HUES6 (cell line): ENCODE measurements at regions not wholly inside any gene's neighbourhood (a gene's known extent, or its start where the extent isn't known, plus 50 kb on each side); places are given as distances from the start of the nearest gene placed in this dataset.
"Not testable (repeated sequence)": the region's sequence is repeated elsewhere in the genome, so short reads cannot be mapped to it uniquely, and the experiment has no call there.

ENCODE experiments used
- H3K27ac ChIP-seq: 2 replicates; pipeline ENCODE4 v1.7.0; 2013; ENCODE audit warnings: low read depth, mild to moderate bottlenecking, low read length, inconsistent platforms
- H3K27me3 ChIP-seq: 2 replicates; pipeline ENCODE4 v1.6.1; 2013; ENCODE audit warnings: low read length; ENCODE audit not compliant: control insufficient read depth, insufficient read depth
- H3K36me3 ChIP-seq: 2 replicates; pipeline ENCODE4 v1.6.1; 2013; ENCODE audit warnings: low read length; ENCODE audit not compliant: control insufficient read depth, insufficient read depth
- H3K4me1 ChIP-seq: 2 replicates; pipeline ENCODE4 v1.6.1; 2013; ENCODE audit warnings: low read length; ENCODE audit not compliant: control insufficient read depth, insufficient read depth
- H3K4me3 ChIP-seq: 2 replicates; pipeline ENCODE4 v1.5.1; 2013; ENCODE audit warnings: low read depth, low read length
- H3K9ac ChIP-seq: one replicate; pipeline ENCODE4 v1.6.1; 2013; ENCODE audit warnings: mild to moderate bottlenecking, low read length
- H3K9me3 ChIP-seq: 2 replicates; pipeline ENCODE4 v1.6.1; 2013; ENCODE audit warnings: low read depth, low read length; ENCODE audit not compliant: control insufficient read depth, insufficient read depth

DNA sequence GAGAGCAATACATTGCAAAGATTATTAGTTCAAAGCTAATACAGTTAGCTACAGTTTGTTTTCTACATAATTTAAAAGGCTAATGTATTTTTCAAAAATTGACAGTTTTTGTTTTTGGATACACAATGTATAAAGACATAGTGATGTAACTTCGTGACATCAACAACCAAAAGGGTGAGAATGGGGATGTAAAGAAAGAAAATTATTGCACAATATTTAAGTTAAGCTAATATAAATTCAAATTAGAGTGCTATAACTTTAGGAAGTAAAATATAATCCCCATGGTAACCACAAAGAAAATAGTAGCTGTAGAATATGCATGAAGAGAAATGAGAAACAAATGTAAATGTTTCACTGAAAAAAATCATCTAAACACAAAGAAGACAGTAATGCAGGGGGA is 334.4 kb upstream of the DEPDC1 start:
- H3K36me3 ChIP-seq: no peaks in the 10 kb centered on the region
- H3K9me3 ChIP-seq: 0 out of 2 replicates have a peak, but pooled peaks cover 2% of the 10 kb centered on the region
- no peak overlapping the region for H3K9ac ChIP-seq
- no peak overlapping the region for H3K27ac ChIP-seq
- no peaks in the 10 kb centered on the region for H3K27me3 ChIP-seq
- H3K4me3 ChIP-seq: no peak overlapping the region
- H3K4me1 ChIP-seq: no peaks in the 10 kb centered on the region

DNA sequence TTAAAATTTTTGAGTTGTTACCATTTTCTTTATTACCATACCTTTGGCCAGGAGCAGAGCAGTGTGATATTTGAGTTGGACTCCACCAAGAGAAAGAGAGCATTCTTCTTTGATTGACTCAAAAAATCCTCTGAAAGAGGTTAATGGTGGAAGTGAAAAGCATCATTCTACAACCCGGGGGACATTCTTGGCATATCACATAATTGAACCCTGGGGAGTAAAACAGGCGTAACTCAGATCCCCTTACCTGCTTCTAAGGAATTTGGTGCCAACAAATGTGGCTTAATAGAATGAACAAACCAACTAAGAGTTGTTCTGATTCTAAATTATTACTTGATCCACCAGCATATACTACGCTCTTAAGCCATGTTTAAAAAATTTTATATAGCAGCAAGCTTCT is 351.1 kb upstream of the DEPDC1 start:
- Histone ChIP-seq H3K27me3 (no peaks in the 10 kb centered on the region), H3K9ac (no peak overlapping the region), H3K27ac (no peak overlapping the region), H3K9me3 (no peaks in the 10 kb centered on the region), H3K36me3 (no peaks in the 10 kb centered on the region), H3K4me1 (0 out of 2 replicates have a peak, but pooled peaks cover 5% of the 10 kb centered on the region), H3K4me3 (no peak overlapping the region)

DNA sequence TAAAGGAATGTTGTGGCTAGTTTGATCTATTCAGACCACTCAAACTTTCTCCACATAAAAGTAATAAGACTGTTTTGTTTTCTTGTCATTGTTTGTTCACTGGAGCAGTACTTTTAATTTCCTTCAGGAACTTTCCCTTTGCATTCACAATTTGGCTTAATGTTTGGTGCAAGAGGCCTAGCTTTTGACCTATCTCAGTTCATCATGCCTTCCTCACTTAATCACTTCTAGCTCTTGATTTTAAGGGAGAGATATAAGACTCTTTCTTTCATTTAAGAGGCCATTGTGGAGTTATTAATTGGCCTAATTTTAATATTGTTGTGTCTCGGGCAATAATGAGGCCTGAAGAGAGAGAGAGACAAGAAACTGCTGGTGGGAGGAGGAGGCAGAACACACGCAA is 371.7 kb upstream of the DEPDC1 start:
- no peak overlapping the region for H3K4me3 ChIP-seq
- H3K36me3 ChIP-seq: no peaks in the 10 kb centered on the region
- no peak overlapping the region for H3K27ac ChIP-seq
- H3K4me1 ChIP-seq: no peaks in the 10 kb centered on the region
- peaks cover 6% of the 10 kb centered on the region for H3K9me3 ChIP-seq
- no peaks in the 10 kb centered on the region for H3K27me3 ChIP-seq
- no peak overlapping the region for H3K9ac ChIP-seq

DNA sequence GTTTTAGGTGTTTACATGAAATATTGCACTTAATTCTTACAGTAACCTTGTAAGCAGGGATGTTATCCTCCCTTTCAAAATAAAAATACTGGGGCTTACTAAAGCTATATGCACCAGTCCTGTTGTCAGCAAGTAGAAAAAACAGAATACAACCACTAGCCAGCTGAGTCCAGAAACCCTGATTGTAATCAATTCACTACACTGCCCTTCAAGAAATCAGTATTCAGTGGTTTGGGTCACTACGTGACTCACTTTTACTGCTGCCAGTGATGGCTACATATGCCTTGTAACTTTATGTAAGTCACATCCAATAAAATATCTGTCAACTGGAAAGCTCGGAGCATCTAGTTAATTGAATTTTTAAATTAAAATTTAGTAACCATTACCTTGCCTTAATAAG is 376.3 kb upstream of the DEPDC1 start:
- Histone ChIP-seq H3K27ac (no peak overlapping the region), H3K9ac (no peak overlapping the region), H3K9me3 (peaks cover 8% of the 10 kb centered on the region; the same call in 1 of the 2 replicates), H3K4me3 (no peak overlapping the region), H3K27me3 (no peaks in the 10 kb centered on the region), H3K4me1 (no peaks in the 10 kb centered on the region), H3K36me3 (no peaks in the 10 kb centered on the region)

DNA sequence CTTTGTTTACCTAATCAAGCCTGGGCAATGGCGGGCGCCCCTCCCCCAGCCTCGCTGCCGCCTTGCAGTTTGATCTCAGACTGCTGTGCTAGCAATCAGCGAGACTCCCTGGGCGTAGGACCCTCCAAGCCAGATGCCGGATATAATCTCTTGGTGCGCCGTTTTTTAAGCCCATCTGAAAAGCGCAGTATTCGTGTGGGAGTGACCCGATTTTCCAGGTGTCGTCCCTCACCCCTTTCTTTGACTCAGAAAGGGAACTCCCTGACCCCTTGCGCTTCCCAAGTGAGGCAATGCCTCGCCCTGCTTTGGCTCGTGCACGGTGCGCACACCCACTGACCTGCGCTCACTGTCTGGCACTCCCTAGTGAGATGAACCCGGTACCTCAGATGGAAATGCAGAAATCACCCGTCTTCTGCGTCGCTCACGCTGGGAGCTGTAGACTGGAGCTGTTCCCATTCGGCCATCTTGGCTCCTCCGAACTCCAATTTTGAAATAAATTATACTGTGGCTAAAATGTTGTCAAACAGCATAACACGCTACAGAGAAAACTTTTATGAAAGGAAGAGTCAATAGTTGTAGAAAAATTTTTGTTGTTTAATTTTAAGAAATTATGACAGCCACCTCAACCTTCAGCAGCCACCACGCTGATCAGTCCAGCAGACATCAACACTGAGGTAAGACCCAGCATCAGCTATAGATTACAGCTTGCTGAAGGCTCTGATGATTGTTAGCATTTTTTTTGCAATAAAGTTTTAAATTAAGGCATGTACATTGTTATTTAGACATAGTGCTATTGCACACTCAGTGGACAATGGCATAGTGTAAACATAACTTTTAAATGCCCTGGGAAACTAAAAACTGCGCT is 384.7 kb upstream of the DEPDC1 start:
- Histone ChIP-seq H3K27ac (peak overlapping the region; percentile 43; the same call in 1 of the 2 replicates), H3K4me3 (peak overlapping the region; percentile 53), H3K9ac (peak overlapping the region; percentile 64)
- not testable (repeated sequence) for H3K9me3 ChIP-seq, H3K4me1 ChIP-seq, H3K27me3 ChIP-seq, H3K36me3 ChIP-seq

DNA sequence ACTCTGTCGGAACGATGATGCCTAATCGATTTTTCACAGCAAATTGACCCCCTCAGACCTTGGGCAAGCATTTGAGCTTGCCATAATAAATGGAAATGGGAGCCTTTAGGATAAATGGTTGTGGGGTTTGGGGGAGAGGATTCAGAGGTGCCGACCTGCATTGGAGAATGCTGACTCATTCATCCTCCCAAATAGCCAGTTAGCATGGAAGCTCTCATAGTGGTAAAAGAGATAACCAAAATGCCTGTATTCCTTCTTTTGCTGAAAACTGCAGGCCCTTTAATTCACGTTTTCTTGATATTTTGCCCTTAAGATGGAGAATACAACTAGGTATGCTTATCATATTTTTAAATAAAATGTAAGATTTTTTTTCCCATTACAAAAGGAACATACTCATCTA is 392.6 kb upstream of the DEPDC1 start:
- no peaks in the 10 kb centered on the region for H3K36me3 ChIP-seq
- no peak overlapping the region for H3K9ac ChIP-seq
- no peaks in the 10 kb centered on the region for H3K9me3 ChIP-seq
- no peaks in the 10 kb centered on the region for H3K4me1 ChIP-seq
- H3K27me3 ChIP-seq: no peaks in the 10 kb centered on the region
- no peak overlapping the region for H3K27ac ChIP-seq
- no peak overlapping the region for H3K4me3 ChIP-seq

DNA sequence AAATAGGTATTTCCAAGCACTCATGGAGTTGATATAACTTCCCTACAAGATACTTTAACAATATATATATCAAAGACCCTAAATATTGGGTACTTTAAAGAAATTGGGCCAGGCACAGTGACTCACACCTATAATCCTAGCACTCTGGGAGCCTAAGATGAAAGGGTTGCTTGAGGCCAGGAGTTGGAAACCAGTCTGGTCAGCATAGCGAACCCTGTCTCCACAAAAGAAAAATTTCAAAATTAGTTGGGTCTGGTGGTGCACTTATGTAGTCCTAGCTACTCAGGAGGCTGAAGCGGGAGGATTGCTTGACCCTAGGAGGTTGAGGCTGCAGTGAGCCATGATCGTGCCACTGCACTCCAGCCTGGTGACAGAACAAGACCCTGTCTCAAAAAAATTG is 393.9 kb upstream of the DEPDC1 start:
- Histone ChIP-seq H3K36me3 (no peaks in the 10 kb centered on the region), H3K4me3 (no peak overlapping the region), H3K9ac (no peak overlapping the region)

DNA sequence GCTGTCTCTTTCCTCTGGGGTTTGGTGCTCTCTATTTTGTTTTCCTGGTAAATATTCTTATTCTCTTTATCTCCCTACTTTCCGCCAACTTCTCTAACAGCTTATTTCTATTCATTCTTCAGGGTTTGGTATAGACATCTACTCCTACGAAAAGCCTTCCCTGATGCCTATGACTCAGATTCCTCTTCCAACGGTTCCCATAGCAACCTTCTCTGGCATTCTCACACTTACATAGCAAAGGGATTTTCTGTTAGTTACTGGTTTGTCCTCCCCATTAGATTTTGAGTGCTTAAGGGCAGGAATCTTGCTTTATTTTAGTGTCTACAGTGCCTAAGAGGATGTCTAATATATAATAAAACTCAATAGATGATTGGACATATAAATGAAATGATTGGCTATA is 407.6 kb upstream of the DEPDC1 start:
- Histone ChIP-seq H3K27me3 (no peaks in the 10 kb centered on the region), H3K9me3 (0 out of 2 replicates have a peak, but pooled peaks cover under 1% of the 10 kb centered on the region), H3K4me3 (no peak overlapping the region), H3K9ac (no peak overlapping the region), H3K27ac (no peak overlapping the region), H3K4me1 (no peaks in the 10 kb centered on the region), H3K36me3 (no peaks in the 10 kb centered on the region)

More for the DNA sequence above, 393.9 kb upstream of the DEPDC1 start:
- Histone ChIP-seq H3K27me3 (no peaks in the 10 kb centered on the region), H3K27ac (no peak overlapping the region), H3K9me3 (no peaks in the 10 kb centered on the region), H3K4me1 (no peaks in the 10 kb centered on the region)

DNA sequence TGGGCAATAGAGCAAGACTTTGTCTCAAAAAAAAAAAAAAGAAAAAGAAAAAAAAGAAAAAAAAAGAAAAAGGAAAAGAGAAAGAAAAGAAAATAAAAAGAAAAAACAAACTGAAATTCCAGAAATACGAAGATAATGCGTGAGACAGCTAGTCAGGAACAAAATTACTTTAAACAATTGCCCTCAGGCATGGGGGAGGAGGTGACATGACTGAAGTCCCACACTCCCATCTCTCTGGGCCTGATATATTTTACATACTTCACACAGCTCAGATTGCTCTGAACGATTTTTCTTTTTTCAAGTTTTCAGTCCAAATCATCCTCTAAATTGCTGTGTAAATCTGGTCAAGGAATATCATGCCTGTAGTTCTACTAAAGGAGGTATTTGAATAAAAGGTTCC is 409.5 kb upstream of the DEPDC1 start:
- H3K9ac ChIP-seq: no peak overlapping the region
- H3K36me3 ChIP-seq: no peaks in the 10 kb centered on the region
- no peaks in the 10 kb centered on the region for H3K4me1 ChIP-seq
- H3K9me3 ChIP-seq: peaks cover 7% of the 10 kb centered on the region
- no peak overlapping the region for H3K4me3 ChIP-seq
- no peak overlapping the region for H3K27ac ChIP-seq
- H3K27me3 ChIP-seq: no peaks in the 10 kb centered on the region

DNA sequence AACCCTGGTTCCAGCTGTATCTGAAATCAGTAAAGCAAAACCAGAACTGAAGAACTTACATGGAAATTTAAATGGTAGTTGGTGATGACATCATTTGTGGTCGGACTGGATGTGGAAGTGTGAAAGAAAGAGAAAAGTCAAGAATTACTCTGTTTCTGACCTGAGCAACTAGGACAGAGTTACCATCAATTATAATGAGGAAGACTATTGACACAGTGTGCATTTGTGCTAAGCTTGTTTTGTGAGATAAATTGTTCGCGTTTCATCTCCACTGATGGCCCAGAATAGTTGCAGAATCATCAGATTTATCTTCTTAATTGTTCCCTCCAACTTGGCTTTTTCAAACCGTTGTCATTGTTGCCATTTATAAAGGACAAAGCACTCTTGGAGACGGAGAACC is 410.6 kb upstream of the DEPDC1 start:
- no peak overlapping the region for H3K4me3 ChIP-seq
- no peaks in the 10 kb centered on the region for H3K36me3 ChIP-seq
- H3K27me3 ChIP-seq: no peaks in the 10 kb centered on the region
- no peak overlapping the region for H3K27ac ChIP-seq
- H3K4me1 ChIP-seq: no peaks in the 10 kb centered on the region
- peaks cover 7% of the 10 kb centered on the region for H3K9me3 ChIP-seq
- H3K9ac ChIP-seq: no peak overlapping the region

DNA sequence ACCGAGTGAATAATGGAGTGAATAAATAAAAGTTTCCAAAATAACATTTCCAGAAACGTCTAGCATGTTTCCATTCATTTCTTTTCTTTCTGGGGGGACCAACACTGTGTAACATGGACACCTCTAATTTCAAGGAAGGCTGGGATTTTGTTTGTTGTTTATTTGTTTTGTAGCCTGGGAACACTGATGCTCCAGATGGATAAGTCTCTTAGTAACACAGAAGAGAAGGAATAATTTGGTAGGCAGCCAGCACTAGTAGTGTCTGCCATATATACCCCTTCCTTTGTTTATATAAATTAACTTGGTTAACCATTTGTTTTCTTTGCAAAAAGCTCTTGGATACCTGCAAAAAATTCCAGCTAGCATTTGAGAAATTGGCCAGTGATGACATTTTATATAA is 411.4 kb upstream of the DEPDC1 start:
- H3K9me3 ChIP-seq: peaks cover 7% of the 10 kb centered on the region

More for the DNA sequence above, 411.4 kb upstream of the DEPDC1 start:
- no peaks in the 10 kb centered on the region for H3K4me1 ChIP-seq
- H3K36me3 ChIP-seq: no peaks in the 10 kb centered on the region
- H3K9ac ChIP-seq: no peak overlapping the region
- H3K27ac ChIP-seq: no peak overlapping the region
- no peaks in the 10 kb centered on the region for H3K27me3 ChIP-seq
- H3K4me3 ChIP-seq: no peak overlapping the region
